ENCODE measurements at regions not wholly inside any gene's neighbourhood (a gene's known extent, or its start where the extent isn't known, plus 50 kb on each side); places are given as distances from the start of the nearest gene placed in this dataset.
"Not testable (repeated sequence)": the region's sequence is repeated elsewhere in the genome, so short reads cannot be mapped to it uniquely, and the experiment has no call there.

DNA sequence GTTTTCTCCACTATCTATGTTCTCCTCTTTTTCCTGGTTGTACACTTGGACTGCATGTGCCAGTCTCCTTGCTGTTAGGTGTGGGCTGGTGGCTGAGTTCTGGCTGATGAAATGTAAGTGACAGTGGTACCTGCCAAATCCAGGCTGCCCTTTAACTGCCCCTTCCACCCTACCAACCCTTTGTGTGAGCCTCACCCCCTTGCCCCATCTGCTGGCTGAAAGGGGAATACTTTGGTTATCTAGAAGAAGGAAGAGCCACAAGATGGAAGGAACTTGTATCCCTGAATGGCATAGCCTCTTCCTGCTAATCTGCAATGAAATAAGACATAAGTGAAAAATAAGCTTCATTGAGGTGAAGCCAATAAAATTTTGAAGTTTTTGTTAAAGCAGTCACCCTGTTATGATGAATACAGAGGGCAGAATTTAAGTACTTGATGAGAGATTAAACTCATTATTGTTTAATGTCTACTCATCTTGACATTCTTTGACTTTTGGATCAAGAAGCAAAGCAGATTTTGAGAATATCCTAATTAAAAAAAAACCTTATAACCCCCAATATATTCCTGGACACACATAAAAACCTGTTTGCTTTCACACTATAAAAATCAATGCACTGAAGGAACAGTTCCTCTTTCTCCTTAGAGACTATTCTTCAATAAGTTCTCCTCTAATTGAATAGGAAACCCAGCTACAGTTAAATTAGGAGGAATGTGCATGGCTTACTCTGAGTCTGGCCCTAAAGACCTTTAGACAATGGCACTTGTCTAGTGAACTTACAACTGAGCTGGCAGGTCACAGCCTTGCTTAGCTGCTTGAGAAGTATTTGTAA lies 262.6 kb upstream of the BTG1 start:
- ATAC-seq (peak; percentile 84 to 87), DNase-seq (peak in 2 of 3 donors; percentile 49 to 57)
- Histone ChIP-seq H3K27ac (ENCODE audit: low read length) (no peak overlapping the region), H3K27me3 (ENCODE audit: control insufficient read depth, insufficient read depth) (no peaks in the 10 kb centered on the region), H3K4me1 (ENCODE audit: control insufficient read depth, insufficient read depth, low read length) (peaks cover 3% of the 10 kb centered on the region), H3K4me3 (ENCODE audit: low read length) (no peak overlapping the region), H3K9me3 (ENCODE audit: control insufficient read depth, low read length) (no peaks in the 10 kb centered on the region)
- intact Hi-C loops (cut with DNase I): loop anchor here in 2 of 4 donors (10.0 kb wide), 1 partner anchor 263 kb away; the partner anchor contains the start of gene BTG1 (in 2 of the 2)

DNA sequence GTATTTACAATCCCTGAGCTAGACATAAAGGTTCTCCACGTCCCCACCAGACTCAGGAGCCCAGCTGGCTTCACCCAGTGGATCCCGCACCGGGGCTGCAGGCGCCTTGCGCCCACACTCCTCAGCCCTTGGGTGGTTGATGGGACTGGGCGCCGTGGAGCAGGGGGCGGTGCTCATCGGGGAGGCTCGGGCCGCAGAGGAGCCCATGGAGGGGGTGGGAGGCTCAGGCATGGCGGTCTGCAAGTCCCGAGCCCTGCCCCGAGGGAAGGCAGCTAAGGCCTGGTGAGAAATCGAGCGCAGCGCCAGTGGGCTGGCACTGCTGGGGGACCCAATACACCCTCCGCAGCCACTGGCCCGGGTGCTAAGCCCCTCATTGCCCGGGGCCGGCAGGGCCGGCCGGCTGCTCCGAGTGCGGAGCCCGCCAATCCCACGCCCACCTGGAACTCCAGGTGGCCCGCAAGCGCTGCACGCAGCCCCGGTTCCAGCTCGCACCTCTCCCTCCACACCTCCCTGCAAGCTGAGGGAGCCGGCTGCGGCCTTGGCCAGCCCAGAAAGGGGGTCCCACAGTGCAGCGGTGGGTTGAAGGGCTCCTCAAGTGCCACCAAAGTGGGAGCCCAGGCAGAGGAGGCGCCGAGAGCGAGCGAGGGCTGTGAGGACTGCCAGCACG lies 260.9 kb upstream of the BTG1 start:
- intact Hi-C loops (cut with DNase I): loop anchor here in 2 of 4 donors (10.0 kb wide), 1 partner anchor 262 kb away; the partner anchor contains the start of gene BTG1 (in 2 of the 2)
- not testable (repeated sequence) for H3K4me3 ChIP-seq (ENCODE audit: low read length); H3K27me3 ChIP-seq (ENCODE audit: control insufficient read depth, insufficient read depth); H3K27ac ChIP-seq (ENCODE audit: low read length); H3K9me3 ChIP-seq (ENCODE audit: control insufficient read depth, low read length); ATAC-seq; H3K4me1 ChIP-seq (ENCODE audit: control insufficient read depth, insufficient read depth, low read length); DNase-seq
- 95% methylated on average over 40 of the region's 40 CpGs for WGBS

DNA sequence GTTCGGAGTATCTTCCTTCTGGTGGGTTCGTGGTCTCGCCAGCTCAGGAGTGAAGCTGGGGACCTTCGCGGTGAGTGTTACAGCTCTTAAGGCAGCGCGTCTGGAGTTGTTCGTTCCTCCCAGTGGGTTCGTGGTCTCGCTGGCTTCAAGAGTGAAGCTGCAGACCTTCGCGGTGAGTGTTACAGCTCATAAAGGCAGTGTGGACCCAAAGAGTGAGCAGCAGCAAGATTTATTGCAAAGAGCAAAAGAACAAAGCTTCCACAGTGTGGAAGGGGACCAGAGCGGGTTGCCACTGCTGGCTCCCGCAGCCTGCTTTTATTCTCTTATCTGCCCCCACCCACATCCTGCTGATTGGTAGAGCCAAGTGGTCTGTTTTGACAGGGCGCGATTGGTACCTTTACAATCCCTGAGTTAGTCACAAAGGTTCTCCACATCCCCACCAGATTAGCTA lies 260.2 kb upstream of the BTG1 start:
- not testable (repeated sequence) for H3K4me3 ChIP-seq (ENCODE audit: low read length); H3K4me1 ChIP-seq (ENCODE audit: control insufficient read depth, insufficient read depth, low read length); H3K27ac ChIP-seq (ENCODE audit: low read length); H3K9me3 ChIP-seq (ENCODE audit: control insufficient read depth, low read length); H3K27me3 ChIP-seq (ENCODE audit: control insufficient read depth, insufficient read depth); ATAC-seq; DNase-seq
- intact Hi-C loops (cut with DNase I): loop anchor here in 2 of 4 donors (10.0 kb wide), 1 partner anchor 261 kb away; the partner anchor contains the start of gene BTG1 (in 2 of the 2)
- WGBS: 93% methylated on average over 16 of the region's 16 CpGs

DNA sequence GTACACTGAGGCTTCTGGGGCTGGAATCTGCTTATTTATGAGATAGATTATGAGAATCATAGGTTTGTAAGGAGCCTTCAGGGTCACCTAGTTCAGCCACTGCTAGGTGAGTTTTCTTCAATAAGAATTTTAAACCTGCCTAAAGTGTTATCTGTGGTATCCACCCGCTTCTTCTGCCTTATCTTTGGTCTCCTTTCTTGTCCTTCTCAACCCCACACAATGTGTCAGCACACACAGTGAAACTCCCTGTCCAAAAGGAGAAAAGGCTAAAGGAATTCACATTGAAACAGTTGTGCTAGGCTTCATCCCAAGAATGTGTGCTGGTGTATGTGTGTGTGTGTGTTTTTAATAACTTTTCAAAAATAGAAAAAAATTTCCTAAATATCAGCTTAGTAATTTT lies 259.3 kb upstream of the BTG1 start:
- H3K9me3 ChIP-seq (ENCODE audit: control insufficient read depth, low read length): no peaks in the 10 kb centered on the region
- H3K27me3 ChIP-seq (ENCODE audit: control insufficient read depth, insufficient read depth): no peaks in the 10 kb centered on the region
- H3K27ac ChIP-seq (ENCODE audit: low read length): no peak overlapping the region
- H3K4me3 ChIP-seq (ENCODE audit: low read length): no peak overlapping the region
- H3K4me1 ChIP-seq (ENCODE audit: control insufficient read depth, insufficient read depth, low read length): no peaks in the 10 kb centered on the region
- intact Hi-C loops (cut with DNase I): loop anchor here in 2 of 4 donors (10.0 kb wide), 1 partner anchor 260 kb away; the partner anchor contains the start of gene BTG1 (in 2 of the 2)
- no peak for ATAC-seq
- no peak for DNase-seq
- WGBS: 75% methylated on average over 1 of the region's 1 CpG

DNA sequence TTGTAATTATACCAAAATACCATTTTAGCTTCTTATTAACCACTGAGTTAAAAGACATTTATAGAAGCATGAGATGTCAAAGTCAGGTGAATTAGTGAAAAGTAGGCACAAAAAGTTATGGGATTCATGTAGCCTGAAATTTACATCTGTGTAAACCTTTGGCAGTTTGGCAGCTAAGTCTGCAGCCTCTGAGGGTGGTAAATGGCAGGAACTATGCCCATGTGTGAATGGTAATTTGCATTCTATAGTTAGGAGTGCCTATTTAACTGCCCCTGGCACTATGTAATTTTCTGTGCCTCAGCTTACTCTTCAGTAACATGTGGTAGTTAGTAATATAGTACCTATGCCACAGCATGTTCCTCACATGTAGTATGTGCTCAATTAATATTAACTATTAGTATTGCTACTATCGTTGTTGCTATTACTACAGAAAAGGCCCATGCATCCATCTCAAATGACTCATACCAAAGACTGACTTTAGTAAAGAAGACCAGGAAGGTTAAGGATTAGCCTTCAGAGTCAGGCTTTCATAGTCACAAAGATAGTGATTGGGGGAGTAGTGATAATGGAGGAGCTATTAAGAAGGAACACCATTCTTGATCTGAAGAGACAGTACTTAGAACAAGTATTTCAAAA lies 258.7 kb upstream of the BTG1 start:
- ATAC-seq: no peak
- Histone ChIP-seq H3K4me3 (ENCODE audit: low read length) (no peak overlapping the region), H3K27me3 (ENCODE audit: control insufficient read depth, insufficient read depth) (no peaks in the 10 kb centered on the region), H3K27ac (ENCODE audit: low read length) (peak overlapping the region; percentile 54), H3K4me1 (ENCODE audit: control insufficient read depth, insufficient read depth, low read length) (peaks cover 2% of the 10 kb centered on the region), H3K9me3 (ENCODE audit: control insufficient read depth, low read length) (no peaks in the 10 kb centered on the region)
- WGBS: 91% methylated on average over 1 of the region's 1 CpG
- intact Hi-C loops (cut with DNase I): loop anchor here in 2 of 4 donors (10.0 kb wide), 1 partner anchor 260 kb away; the partner anchor contains the start of gene BTG1 (in 2 of the 2)
- no peak for DNase-seq

DNA sequence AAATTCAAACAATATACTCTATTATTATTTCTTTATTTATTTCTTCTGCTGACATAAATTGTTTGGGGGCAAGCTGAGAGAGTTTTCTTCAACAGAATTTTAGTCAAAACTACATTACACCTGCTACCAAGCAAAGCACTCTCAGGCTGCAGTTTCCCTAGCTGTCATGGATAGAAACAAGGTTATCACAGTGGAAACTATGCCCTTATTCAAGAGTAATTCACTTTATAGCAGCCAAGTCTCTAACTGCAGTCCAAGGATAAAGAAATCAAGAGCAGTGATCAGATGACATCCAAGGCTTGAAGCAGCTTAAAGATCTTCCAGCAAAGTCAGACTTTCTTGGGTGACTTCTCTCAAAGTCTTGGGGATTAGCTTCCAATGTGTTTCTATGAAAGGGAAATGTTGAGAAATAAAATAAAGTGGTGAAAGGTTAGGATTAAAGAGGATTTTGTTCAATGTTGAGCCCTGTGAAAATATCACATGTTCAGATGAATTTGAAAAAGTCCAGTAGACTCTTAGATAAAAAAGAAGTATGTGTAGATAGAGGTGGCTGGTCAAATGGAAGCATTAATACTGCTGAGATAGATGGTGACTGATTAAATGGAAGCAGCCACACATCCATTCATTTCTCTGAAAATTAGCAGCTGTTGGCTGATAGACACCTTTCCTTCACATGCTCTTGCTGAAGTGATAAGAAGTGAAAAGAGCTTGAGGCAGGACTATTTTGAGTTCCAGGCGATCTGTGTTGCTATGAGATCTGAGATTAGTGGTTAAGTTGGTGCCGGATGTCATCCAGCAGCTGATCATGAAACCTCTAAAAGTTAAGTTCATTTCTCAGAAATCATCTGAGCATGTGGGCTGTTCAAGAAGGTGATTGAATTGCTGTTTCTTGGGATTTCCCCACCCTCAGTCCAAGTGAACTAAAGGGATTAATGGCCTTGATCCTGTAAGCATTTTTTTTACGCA lies 257.8 kb upstream of the BTG1 start:
- H3K4me3 ChIP-seq (ENCODE audit: low read length): no peak overlapping the region
- 63% methylated on average over 3 of the region's 3 CpGs for WGBS
- intact Hi-C loops (cut with DNase I): loop anchor here in 2 of 4 donors (10.0 kb wide), 1 partner anchor 259 kb away; the partner anchor contains the start of gene BTG1 (in 2 of the 2)

DNA sequence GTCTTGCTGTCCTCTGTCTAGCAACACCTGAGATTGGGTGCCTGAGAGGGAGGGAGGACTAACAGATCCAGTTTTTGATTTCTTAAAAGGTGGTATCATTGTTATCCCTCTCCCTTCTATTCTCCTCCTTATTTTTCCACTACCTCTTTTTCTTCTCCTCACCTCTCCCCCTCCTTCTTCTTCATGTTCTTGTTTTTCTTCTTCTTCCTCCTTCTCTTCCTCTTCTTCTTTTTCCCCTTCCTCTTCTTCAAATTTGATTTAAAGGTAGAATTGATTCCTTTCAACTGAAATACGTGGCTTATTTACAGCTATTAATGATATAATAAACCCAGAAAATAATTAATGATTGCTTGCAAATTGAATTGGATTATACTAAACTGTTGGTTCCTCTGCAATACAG lies 256.8 kb upstream of the BTG1 start:
- intact Hi-C loops (cut with DNase I): loop anchor here in 2 of 4 donors (10.0 kb wide), 1 partner anchor 258 kb away; the partner anchor contains the start of gene BTG1 (in 2 of the 2)
- H3K4me1 ChIP-seq (ENCODE audit: control insufficient read depth, insufficient read depth, low read length): peaks cover 4% of the 10 kb centered on the region

More for the DNA sequence above, 257.8 kb upstream of the BTG1 start:
- Histone ChIP-seq H3K27ac (ENCODE audit: low read length) (no peak overlapping the region), H3K9me3 (ENCODE audit: control insufficient read depth, low read length) (no peaks in the 10 kb centered on the region), H3K4me1 (ENCODE audit: control insufficient read depth, insufficient read depth, low read length) (peaks cover 4% of the 10 kb centered on the region), H3K27me3 (ENCODE audit: control insufficient read depth, insufficient read depth) (no peaks in the 10 kb centered on the region)
- DNase-seq (no peak), ATAC-seq (peak; percentile 48 to 53)

DNA sequence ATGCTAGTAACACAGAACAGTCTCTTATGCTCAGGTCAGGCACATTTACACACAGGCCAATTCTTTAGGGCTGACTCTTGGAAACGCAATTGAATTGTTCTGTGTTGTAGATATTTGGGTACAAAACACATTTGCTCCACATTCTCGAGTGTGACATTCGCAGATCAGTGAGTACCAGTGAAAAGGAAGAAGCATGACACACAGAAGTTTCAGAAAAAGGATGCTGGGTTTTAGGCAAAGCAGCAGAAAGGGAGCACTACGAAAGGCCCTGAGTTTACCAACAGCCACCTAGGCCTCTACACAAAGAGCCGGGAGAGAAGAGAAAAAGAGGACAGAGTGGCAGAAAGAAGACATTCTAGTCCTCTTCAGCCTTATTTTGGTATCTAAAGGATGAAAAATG lies 254.4 kb upstream of the BTG1 start:
- WGBS: 83% methylated on average over 5 of the region's 5 CpGs
- Histone ChIP-seq H3K27ac (ENCODE audit: low read length) (no peak overlapping the region), H3K4me1 (ENCODE audit: control insufficient read depth, insufficient read depth, low read length) (peaks cover 4% of the 10 kb centered on the region), H3K9me3 (ENCODE audit: control insufficient read depth, low read length) (no peaks in the 10 kb centered on the region), H3K27me3 (ENCODE audit: control insufficient read depth, insufficient read depth) (no peaks in the 10 kb centered on the region), H3K4me3 (ENCODE audit: low read length) (no peak overlapping the region)
- DNase-seq (no peak), ATAC-seq (no peak)
- intact Hi-C loops (cut with DNase I): loop anchor here in 2 of 4 donors (10.0 kb wide), 1 partner anchor 255 kb away; the partner anchor contains the start of gene BTG1 (in 2 of the 2)

More for the DNA sequence above, 256.8 kb upstream of the BTG1 start:
- Histone ChIP-seq H3K4me3 (ENCODE audit: low read length) (no peak overlapping the region), H3K27ac (ENCODE audit: low read length) (no peak overlapping the region), H3K27me3 (ENCODE audit: control insufficient read depth, insufficient read depth) (no peaks in the 10 kb centered on the region), H3K9me3 (ENCODE audit: control insufficient read depth, low read length) (no peaks in the 10 kb centered on the region)
- DNase-seq (no peak), ATAC-seq (no peak)
- WGBS: 88% methylated on average over 1 of the region's 1 CpG

DNA sequence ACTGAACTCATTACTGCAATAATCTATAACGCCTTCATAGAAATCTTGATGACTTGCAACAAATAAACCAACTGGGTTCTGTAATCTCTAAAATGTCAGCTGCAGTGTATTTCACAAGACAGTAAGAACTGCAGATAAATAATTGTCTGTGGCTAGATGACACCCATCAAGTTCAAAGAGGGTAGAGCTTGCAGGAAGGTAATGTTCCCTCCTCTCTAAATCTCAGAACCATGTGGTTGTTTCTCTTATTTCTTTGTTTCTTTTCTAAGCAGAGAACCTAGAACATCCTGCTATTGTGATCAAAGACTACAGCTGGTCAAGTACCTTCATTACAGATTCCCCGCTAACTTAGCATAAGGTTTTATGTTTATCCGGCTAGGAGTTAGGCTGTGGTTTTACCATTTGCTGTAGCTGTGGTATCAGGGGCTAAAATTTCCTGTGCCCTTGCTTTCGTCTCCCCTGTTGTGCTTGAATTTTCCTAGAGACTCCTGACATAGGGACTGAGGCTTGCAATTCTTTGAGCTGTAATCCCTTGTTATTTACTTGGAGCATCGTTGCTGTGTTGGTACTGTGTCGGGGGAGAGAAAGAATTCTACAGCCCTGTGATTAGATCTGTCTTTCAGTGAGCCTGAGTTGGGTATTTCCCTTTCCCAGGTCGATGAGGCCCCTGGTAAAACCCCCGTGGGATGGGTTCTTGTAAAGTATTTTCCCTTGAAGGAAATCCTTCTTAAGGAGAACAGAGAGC lies 253.1 kb upstream of the BTG1 start:
- ATAC-seq (peak; percentile 36 to 40), DNase-seq (no peak)
- intact Hi-C loops (cut with DNase I): no loop called here
- Histone ChIP-seq H3K4me1 (ENCODE audit: control insufficient read depth, insufficient read depth, low read length) (peaks cover 4% of the 10 kb centered on the region), H3K4me3 (ENCODE audit: low read length) (no peak overlapping the region), H3K27me3 (ENCODE audit: control insufficient read depth, insufficient read depth) (no peaks in the 10 kb centered on the region), H3K27ac (ENCODE audit: low read length) (peak overlapping the region; percentile 69), H3K9me3 (ENCODE audit: control insufficient read depth, low read length) (peaks cover 2% of the 10 kb centered on the region)
- WGBS: 50% methylated on average over 8 of the region's 8 CpGs

Measured in right cardiac atrium (tissue), 5 donors.